GM12872 (cell line): ENCODE measurements at regions not wholly inside any gene's neighbourhood (a gene's known extent, or its start where the extent isn't known, plus 50 kb on each side); places are given as distances from the start of the nearest gene placed in this dataset.

Experiments used
- CTCF ChIP-seq: IDR thresholded peaks from 3 replicates; pipeline ENCODE4 v1.5.1; 2011; ENCODE audit warnings: low read depth, mild to moderate bottlenecking, low read length, moderate library complexity; ENCODE audit not compliant: insufficient read depth

GRCh38 chr21:31566611-31567010 lies 92.9 kb upstream of the SOD1 start:
- TF ChIP-seq CTCF: no peak

GRCh38 chr21:31566064-31566463 lies 93.4 kb upstream of the SOD1 start:
- 0 out of 3 replicates have a peak, but pooled peaks have one; percentile 2 for TF ChIP-seq CTCF

GRCh38 chr21:31564439-31564838 lies 95.1 kb upstream of the SOD1 start:
- TF ChIP-seq CTCF: no peak

- no peak for TF ChIP-seq CTCF
Measured at GRCh38 chr21:31560479-31560878, 99.0 kb upstream of the SOD1 start.

- no peak for TF ChIP-seq CTCF
Measured at GRCh38 chr21:31559368-31560119, 99.9 kb upstream of the SOD1 start.

GRCh38 chr21:31558962-31559367 lies 100.5 kb upstream of the SOD1 start:
- TF ChIP-seq CTCF: 0 out of 3 replicates have a peak, but pooled peaks have one; percentile 15

- TF ChIP-seq CTCF: no peak
Measured at GRCh38 chr21:31558189-31558961, 101.1 kb upstream of the SOD1 start.
